RKO (cell line): ENCODE measurements at regions not wholly inside any gene's neighbourhood (a gene's known extent, or its start where the extent isn't known, plus 50 kb on each side); places are given as distances from the start of the nearest gene placed in this dataset.
"Not testable (repeated sequence)": the region's sequence is repeated elsewhere in the genome, so short reads cannot be mapped to it uniquely, and the experiment has no call there.

ENCODE experiments used
- DNase-seq: peaks from one replicate; pipeline ENCODE4 v3.0.0-alpha.2; 2016; ENCODE audit warnings: low spot score

DNA sequence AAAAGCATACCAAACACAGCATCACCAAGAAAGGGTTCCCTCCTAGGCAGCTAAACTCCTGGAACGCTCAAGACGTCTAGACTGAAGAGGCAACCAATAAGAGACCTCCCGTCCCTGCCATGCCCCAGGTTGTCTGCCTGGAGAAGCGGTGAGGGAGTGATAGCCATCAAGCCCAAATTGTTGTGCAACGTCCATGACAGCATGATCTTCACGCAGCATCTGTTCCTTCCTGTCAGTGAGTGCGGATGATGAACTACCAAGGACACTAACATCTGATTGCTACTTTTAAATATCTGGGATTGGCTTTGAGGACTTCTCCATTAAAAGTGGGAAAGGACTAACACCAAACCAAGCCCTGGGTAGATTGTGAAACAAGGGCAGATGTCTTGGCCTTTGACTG is 149.7 kb downstream of the TXNL1 start:
- DNase-seq = no peak

DNA sequence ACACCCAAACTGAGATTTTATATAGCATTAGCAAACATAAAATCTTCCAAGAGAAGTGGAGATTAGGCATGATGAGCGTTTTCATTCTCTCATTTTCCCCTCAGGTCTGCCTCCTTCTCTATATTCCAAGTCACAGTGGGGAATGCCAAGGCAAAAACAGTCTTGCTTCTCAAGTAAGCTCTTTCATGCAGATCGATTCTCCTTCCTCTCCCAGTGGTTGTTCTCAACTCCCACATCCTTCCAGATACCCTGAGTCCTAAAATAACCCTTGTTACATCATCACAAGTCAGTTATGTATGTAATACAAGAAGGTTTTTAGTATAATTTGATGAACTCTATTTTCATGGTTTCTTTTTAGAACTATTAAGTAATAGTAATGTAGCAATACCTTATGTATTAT is 150.6 kb downstream of the TXNL1 start:
- no peak for DNase-seq

DNA sequence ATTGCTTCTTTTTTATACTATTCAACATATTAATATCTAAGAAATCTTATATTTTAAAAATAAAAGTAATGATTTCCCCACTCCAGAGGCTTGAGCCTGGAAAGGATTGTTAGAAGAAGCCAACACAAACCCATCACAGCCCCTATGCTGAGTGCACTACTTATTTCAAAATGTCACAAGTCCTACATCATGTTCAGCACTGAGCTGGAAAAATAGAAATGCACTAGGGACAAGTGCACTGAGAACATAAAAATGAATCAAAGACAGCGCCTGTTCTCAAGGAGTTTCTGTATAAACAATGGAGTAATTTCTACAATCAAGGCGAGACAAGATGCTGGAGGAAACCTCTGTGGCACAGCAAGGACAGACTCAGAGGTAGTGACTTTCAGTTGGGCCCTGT is 155.0 kb downstream of the TXNL1 start:
- no peak for DNase-seq

DNA sequence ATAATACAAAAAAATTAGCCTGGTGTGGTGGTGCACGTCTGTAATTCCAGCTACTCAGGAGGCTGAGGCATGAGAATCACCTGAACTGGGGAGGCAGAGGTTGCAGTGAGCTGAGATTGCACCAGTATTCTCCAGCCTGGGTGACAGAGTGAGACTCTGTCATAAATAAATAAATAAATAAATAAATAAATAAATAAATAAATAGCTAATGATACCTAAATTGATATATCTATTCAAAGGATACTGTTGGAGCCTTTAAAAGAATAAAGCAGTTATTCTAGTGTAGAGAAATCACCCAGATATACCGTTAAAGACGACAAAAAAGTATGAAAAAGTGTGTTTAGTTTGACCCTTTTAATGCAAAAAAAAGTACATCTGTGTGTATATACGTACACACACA is 155.6 kb downstream of the TXNL1 start:
- DNase-seq = not testable (repeated sequence)

DNA sequence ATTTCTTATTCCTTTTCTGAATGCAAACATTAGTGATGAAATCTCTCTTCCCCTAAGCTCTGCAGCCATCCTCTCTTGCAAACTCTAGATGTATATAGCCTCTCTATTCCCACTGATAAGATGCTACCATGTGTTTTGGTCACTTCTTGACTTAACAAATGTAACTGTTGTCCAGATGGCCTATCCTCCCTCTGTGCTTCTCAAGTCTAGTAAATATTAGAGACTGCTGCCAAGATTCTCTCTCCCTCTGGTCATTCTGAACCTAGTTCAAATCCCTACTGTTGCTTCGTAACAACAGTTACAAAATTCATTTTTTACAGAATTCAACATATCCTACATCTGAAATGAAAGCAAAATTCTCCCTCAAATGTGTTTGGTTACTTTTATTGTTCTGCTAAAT is 156.6 kb downstream of the TXNL1 start:
- DNase-seq = no peak

DNA sequence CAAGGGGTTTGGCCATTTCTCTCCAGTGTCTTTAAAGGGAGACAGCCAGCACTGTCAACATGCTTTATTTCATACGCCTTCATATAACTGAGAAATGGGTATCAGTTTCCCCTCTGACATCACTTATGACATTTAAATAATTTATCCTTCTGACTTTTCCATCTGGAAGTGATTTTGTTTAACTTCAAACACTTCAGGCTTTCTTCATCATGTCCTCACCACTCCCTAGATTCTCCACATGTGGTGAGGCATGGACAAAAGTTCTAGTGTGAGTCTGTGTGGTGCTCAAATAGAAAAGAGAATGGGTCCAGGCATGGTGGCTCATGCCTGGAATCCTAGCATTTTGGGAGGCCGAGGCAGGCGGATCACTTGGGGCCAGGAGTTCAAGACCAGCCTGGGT is 158.6 kb downstream of the TXNL1 start:
- no peak for DNase-seq

DNA sequence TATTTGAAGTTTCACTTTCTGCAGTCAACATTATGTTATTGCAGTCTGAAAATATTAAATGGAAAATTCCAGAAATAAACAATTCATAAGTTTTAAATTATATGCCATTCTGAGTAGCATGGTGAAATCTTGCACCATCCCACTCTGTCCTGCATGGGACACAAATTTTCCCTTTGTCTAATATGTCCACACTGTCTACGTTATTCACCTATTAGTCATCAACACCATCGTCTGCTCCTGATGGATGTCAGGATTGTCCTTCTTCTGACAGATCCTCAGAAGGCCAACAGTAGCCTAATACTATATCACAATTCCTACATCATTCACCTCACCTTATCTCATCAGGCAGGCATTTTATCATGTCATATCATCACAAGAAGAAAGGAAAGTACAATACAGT is 163.1 kb downstream of the TXNL1 start:
- no peak for DNase-seq

DNA sequence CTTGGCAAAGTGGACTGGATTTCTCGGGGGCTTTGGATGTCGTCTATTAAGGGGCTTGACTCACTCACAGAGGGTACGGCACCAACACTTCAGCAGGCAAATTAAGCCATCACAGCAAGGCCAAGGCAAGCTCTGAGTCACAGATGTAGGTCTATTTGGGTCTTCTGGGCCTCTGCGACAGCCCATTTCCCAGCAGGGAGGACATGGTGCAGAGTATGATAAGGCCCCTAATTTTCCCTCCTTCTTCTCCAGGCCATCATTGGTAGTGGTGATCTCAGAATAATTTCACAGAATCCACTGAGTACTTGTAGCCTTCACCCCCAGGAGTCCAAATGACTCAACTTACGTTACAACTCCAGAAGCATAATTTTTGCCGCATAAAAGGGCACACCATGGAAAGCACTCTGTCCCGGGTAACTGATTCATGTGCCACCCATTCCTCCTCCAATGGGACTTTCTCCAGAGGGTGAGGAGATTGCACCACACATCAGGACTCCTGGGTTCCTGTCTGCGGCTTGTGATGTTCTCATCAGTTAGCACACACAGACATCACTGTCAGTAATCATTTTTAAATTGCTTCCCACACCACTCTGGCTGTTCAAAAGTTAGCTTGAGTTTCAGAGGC is 164.9 kb downstream of the TXNL1 start:
- DNase-seq = no peak

DNA sequence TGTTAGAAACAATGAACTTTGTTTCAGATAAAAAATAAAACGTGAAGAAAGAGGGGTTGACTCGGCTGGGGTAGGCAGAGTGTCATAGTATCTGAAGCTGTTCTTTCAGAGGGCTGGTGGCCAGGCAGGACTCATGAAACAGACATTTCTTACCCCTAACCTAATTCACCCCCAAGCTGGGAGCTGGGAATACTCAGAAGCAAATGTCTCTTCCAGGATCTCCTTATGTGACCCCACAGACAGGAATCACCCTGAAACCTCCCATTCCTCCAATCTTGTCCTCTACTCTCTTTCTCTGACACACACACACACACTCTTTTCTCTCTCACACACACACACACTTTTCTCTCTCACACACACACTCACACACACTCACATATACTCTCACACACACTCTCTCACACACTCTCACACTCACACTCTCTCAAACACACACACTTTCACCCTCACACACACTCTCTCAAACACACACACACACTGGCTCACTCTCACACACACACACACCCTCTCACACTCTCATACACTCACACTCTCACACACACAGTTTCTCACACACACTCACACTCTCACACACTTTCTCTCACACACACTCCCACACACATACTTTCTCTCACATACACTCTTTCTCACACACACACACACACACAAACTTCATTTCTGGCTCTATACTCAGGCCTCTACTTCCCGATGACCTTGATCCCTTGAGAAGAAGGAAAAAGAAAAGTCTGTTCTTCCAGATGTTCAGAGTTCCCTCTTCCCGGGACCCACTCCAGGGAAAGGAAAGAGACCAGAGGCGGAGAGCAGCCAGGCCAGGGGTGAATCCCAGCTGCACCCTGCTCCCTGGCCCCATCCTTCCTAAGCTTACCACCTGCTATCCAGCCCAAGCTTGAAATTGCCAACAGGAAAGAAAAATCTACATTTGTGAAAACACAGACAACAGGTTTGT is 167.7 kb downstream of the TXNL1 start:
- no peak for DNase-seq

DNA sequence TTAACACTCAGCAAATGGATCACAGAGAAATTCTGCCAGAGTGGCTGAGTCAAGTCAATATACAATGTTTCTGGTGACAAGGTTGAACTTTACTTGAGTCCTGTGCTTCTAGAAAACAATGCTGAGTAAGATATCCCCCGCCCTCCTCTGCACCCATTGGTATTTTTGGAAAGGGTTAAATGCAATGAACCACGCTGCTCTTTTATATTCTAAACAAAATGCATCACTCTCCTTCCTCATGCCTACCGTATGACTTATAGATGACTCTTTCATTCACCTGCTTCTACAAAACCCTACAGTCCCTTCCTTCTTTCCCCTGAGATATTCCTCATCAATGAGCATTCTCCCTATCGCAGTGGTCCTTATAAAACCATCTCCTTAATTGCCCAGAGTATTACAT is 168.8 kb downstream of the TXNL1 start:
- no peak for DNase-seq

DNA sequence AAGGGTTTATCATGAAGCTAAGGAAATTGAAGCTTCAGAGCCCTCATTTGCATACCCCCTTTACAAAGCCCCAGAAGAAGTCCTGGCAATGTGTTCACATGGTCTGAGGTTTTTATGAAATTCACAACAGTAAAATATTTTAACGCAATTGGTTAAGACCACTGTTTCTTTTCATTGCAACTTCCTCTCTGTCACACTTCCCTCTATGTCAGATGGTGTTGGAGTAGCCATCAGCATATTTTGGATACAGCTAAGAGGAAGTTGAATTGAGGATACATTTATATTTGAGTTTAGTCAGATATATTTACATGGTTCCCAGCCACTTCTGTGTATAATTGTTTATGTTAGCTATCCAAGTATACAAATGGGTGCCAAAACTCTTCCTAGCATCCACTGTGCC is 170.0 kb downstream of the TXNL1 start:
- no peak for DNase-seq

DNA sequence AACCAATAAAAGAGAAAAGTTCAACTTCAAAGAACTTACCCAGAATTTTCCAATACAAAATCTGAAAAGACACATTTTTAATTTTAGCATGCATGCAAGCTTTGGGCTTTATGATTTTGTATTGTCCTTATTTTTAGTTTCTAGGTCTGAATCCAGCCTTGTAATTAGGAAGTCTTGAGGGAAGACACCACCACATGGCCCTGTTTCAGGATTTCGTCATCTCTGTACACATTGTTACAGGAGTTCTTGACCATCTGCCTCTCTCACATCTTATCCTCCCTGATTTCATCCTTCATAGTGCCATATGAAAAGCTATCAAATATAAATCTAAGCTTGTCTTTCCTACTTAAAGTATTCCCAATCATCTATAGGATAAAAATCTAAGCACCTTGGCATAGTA is 176.1 kb downstream of the TXNL1 start:
- no peak for DNase-seq

DNA sequence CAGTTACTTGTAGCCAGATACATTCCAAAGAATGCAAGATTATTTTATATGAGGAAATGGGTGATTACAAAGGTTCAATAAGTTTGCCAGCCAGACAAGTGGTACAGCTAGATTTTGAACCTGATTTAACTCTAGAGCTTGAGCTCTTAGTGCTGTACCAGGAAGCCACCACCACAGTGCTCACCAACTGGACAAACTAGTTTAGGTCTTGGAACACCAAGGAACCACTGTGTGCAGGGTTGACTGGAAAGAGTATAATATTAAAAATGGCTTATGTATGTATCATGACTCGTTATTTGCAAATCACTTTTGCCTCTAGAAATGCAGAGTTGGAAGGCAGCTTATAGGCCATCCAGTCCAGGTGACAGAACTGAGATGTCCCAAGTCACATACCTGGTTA is 177.2 kb downstream of the TXNL1 start:
- DNase-seq = no peak

DNA sequence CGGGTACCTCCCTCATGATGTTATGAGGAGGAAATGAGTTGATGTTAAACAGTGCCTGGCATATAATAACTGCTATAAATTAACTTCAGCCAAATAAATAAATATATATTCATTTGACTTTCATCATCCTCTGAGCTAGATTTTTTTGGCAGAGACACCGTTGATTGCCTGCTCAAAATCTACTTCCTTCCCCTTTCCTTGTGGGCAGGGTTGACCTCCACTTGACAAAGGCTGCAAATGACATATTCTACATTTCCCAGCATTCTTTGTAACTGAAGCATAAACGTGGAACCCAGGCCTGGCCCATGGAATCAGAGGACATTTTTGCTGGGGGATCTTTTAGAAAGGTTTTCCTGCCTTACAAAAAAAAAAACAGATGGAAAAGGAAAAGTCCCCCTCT is 177.8 kb downstream of the TXNL1 start:
- no peak for DNase-seq

DNA sequence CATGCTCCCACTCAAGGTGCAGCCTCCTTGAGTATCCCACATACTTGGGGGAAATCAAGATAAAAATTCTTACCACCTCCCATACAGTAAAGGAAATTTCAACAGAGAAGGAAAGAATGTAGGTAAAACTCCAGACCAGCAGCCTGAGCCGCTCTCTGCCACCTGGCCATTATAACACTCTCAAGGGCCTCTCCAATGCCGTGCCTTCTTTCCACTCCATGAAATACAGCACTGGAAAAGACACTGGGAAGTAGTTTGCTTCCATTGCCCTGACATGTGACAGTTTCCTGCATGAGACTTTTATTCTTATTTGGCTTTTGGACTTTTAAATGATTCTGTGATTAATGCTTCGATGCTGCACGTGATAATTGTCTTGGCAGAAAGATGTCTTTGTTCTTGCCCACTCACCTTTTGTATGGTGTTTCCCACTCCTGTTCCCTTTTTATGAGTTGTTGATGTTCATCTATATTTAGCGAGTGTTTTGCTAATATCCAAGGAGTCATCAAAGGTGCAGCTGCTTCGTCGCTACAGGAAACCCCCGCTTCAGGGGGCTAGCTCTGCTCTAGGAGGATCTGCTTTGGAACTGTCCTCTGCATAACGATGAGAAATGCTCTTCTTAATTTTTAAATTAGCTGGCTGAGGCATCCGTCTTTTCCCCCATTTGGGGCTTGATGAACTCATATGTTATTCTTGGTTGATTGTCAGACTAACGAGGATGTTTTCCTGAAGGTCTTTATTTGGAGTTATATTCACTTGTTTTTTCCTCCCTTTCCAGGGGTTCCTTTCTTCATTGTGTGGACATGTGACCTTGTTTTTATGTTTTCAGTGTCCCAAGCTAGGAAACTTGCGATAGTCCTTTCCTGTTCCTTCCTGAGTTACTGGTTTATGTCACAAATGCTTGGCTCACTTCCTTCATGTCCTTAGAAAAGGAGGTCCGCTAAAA is 179.4 kb downstream of the TXNL1 start:
- DNase-seq = no peak

DNA sequence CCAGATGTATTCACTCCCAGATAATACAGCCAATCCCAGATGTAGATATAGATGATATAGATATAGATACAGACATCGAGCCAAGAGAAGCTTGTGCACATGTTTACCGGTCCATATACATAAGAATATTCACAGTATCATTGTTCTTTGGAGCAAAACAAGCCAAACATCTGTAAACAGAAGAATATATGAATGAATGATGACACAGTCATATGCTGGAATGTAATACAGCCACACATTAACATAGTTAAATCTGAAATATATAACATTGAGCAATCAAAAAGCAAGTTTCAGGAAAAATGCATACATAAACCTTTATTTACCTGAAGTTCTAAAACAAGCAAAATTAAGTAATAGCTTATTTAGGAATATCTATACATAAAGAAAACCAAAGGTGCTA is 182.5 kb downstream of the TXNL1 start:
- DNase-seq = no peak

DNA sequence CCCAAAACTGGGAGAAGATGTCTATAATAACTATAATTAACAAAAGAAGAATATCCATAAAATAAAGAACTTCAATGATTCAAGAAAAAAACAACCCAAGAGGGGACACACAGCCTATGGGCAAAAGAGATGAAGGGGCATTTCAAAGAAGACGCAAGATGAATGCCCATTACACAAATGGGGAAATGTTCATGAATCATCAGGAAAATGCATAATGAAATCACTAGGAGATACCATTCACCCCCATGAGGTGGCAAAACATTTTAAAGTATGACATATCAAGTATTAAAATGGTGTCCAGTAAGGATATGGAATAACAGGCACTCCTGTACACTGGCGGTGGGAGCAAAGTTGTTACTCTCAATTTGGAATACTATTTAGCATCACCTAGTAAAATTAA is 183.3 kb downstream of the TXNL1 start:
- DNase-seq = no peak

DNA sequence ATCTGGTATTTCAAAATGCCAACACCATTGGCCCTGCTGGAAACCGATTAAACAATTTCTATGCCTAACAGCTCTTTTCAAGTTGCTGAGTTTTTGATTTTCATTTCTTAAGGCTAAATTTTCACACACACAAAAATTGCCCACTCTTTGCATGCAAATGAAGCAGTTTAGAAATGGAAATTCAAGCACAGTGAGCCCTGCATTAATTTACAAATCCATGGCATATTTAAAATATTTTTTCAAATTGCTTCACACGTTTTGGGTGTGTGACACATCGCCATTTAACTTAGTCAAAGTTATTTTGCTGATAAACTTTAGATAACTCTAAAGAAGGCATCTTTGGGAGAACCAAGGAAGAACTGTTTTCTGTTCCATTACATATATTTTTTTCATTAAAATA is 184.8 kb downstream of the TXNL1 start:
- DNase-seq = no peak

DNA sequence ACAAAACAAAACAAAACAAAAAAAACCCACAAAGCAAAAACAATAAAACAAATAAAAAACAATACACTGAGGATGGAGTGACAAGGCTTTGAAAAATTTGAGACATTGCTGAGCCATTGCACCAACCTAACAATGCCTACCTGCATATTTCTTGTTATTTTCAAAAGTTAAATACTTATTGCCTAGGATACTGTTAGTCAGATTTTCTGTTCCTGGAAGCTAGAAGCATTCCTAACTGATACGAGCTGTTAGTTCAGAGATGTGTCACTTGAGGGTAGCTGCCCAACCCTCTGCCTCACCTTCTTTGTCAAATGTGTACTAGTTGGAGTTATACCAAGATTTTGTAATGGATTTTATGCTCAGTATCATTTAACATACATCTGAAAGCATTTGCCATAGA is 187.2 kb downstream of the TXNL1 start:
- DNase-seq = peak; percentile 11

DNA sequence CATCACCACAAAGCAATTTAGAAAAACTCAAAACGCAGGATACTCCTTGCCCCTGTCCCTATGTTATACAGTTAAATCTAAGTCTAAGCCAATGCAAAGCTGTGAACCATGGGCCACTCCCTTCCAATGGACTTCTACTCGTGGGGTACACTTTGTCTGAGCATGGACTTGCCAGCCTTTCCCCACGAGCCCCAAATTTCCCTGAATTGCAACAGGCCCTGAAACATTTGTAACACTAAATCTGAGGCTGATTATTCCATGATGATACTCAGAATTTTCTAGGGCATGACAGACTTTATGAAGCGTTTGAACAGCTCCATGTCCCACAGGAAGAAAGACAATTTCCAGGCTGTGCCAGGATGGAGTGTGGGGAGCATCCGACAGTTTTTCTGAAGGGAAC is 189.6 kb downstream of the TXNL1 start:
- DNase-seq = no peak

DNA sequence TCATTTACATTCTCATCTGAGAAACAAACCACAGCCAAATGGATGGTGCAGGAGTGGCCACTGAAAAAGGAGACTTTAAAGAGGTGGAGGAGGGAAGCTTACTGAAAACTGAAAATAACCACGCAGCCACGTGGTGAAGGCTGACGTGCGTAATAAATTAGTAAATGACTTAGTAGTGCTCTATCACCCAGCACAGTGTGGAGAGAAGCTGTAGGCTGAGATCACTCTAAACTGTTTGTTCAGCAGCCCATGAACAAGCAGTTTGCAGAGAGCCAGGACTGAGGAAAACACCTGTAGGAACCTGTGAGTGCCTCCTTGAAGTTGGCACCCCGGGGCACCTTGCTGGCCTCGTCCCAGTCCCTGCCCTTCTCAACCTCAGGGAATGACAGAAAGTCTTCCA is 193.0 kb downstream of the TXNL1 start:
- DNase-seq = no peak

DNA sequence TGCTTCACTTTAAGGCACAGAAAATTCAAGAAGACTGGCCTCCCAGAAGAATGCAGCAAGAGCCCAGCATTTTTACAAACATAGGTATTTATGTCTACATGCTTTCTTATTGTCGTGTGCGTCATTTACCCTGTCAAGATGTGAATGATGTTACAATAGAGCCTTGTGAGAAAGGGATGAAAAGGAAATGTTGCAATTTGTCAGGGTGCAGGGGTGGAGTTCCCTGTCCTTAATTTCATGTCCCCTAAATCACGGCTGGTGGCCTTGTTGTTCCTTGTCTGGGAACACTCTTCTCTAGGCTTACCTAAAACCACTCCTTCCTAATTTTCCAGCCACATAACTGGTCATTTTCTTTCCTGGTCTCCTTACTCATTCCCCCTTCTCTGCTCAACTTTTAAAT is 194.2 kb downstream of the TXNL1 start:
- no peak for DNase-seq
